NOMO-1 treated with DMSO at 0.1 percent for 48 hours (cell line): ENCODE measurements at regions not wholly inside any gene's neighbourhood (a gene's known extent, or its start where the extent isn't known, plus 50 kb on each side); places are given as distances from the start of the nearest gene placed in this dataset.
"Not testable (repeated sequence)": the region's sequence is repeated elsewhere in the genome, so short reads cannot be mapped to it uniquely, and the experiment has no call there.

ENCODE experiments used
- DNase-seq: peaks from one replicate; lab custom pipeline; 2025; ENCODE audit not compliant: unreplicated experiment; lab: John Stamatoyannopoulos, UW

GRCh38 chr21:27036736-27037301, 69.9 kb upstream of the ADAMTS5 start:
- no peak for DNase-seq

GRCh38 chr21:27035791-27036190, 68.9 kb upstream of the ADAMTS5 start:
- no peak for DNase-seq

- no peak for DNase-seq
These were observed 67.9 kb upstream of the ADAMTS5 start for GRCh38 chr21:27034796-27035195.

DNA sequence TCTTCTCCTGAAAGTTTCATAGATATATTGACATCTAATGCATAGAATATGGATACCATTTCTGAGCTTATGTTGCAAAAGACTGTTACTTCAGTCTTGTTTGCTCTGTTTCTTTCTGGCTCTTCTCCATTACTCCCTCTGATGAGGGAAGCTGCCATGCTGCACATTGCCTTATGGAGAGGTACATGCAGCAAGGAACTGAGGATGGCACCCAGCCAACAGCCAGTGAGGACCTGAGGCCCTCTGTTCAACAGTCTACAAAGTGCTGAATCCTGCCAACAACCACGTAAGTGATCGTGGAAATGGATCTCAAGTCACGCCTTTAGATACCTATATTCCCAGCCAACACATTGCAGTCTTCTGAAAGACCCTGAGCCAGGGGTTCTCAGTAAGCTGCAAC, 66.6 kb upstream of the ADAMTS5 start:
- DNase-seq = no peak

GRCh38 chr21:27026501-27026900, 59.6 kb upstream of the ADAMTS5 start:
- DNase-seq = no peak

DNA sequence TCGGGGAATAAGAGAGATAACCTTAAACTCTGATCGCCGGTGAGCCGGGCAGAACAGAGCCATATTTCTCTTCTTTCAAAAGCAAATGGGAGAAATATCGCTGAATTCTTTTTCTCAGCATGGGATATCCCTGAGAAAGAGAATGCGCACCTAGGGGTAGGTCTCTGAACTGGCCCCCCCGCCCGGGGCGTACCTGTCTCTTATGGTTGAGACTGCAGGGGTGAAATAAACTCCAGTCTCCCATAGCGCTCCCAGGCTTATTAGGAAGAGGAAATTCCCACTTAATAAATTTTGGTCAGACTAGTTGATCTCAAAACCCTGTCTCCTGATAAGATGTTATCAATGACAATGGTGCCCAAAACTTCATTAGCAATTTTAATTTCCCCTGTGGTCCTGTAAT, 58.8 kb upstream of the ADAMTS5 start:
- not testable (repeated sequence) for DNase-seq

DNA sequence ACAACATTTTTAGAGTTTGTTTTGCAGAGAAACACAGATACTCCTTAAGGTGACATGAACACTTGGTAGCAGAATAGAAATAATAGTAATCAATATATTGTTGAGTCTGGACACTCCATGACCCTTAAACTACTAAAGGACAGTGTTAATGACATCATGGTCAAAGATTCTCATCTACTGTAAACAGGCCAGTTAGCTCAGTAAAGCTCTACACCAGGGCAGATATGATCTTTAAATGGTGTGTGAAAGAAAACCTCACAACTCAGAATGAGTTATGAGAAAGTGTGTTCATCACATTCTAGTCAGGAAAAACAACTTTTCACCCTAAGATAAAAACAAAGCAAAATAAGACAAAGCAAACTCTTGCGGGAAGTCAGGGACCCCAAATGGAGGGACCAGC, 58.1 kb upstream of the ADAMTS5 start:
- DNase-seq = no peak

DNA sequence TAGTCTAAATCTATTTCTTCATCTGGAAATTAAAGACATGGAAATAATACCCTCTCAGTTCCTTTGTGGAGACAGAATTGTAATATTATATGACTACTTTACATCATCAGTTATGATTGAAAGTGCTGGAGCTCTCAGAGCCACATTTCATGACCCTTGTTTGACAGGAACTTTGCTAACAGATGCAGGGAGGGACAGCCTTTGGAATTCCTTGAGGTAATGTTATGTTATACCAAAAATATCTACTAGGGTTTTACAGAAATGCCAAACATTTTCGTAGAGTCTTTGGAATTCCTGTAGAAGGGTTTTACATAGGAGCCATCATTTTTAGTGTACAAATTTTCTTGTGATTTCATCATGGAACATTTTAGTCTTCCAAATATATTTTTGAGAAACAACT, 57.4 kb upstream of the ADAMTS5 start:
- DNase-seq = no peak

- no peak for DNase-seq
These were observed 56.3 kb upstream of the ADAMTS5 start for GRCh38 chr21:27023186-27023585.

GRCh38 chr21:27021801-27022200, 54.9 kb upstream of the ADAMTS5 start:
- no peak for DNase-seq

DNA sequence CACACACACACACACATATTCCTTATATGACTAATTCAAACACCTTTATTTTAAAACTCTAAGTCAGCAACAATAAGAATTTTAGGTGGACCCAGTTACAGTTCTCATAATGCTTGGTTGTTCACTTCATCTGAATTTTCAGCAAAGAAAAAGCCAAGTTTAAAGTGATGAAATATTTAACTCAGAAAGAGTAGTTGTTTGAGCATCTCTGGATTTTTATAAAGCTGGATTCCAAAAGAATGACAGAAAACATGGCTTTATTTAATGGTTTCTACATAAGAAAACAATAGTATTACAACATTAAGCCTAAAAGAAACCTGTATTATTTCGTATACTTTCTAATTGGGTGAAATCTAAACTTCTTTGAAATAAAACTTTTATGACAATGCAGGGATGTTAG, 54.2 kb upstream of the ADAMTS5 start:
- no peak for DNase-seq

GRCh38 chr21:27017246-27017645, 50.4 kb upstream of the ADAMTS5 start:
- DNase-seq = no peak
